Parathyroid adenoma (tissue), 2 donors: ENCODE measurements at regions not wholly inside any gene's neighbourhood (a gene's known extent, or its start where the extent isn't known, plus 50 kb on each side); places are given as distances from the start of the nearest gene placed in this dataset.

Experiments used
- H2AFZ ChIP-seq: fragments of 300-600 bp; sonication (generic); one replicate; pipeline ENCODE4 v1.7.0; 2017; ENCODE audit warnings: antibody characterized with exemption, mild to moderate bottlenecking
- H3K27ac ChIP-seq: fragments of 300-600 bp; sonication (generic); one replicate; pipeline ENCODE4 v1.7.0; 2017
- H3K27me3 ChIP-seq: fragments of 300-600 bp; sonication (generic); one replicate; pipeline ENCODE4 v1.7.0; 2017; ENCODE audit warnings: low read length; ENCODE audit not compliant: control insufficient read depth, insufficient read depth
- H3K36me3 ChIP-seq: fragments of 300-600 bp; sonication (generic); one replicate; pipeline ENCODE4 v1.7.0; 2017; ENCODE audit warnings: low read length; ENCODE audit not compliant: control insufficient read depth, insufficient read depth
- H3K4me1 ChIP-seq: fragments of 300-600 bp; sonication (generic); one replicate; pipeline ENCODE4 v1.7.0; 2017; ENCODE audit warnings: control low read depth
- H3K4me2 ChIP-seq: fragments of 300-600 bp; sonication (generic); one replicate; pipeline ENCODE4 v1.7.0; 2017; ENCODE audit warnings: low read length
- H3K4me3 ChIP-seq: fragments of 300-600 bp; sonication (generic); one replicate; pipeline ENCODE4 v1.7.0; 2017; ENCODE audit warnings: low read depth, low read length
- H3K79me2 ChIP-seq: fragments of 300-600 bp; sonication (generic); one replicate; pipeline ENCODE4 v1.7.0; 2017; ENCODE audit warnings: control low read depth
- H3K9ac ChIP-seq: fragments of 300-600 bp; sonication (generic); one replicate; pipeline ENCODE4 v1.7.0; 2017; ENCODE audit warnings: mild to moderate bottlenecking
- H3K9me3 ChIP-seq: fragments of 300-600 bp; sonication (generic); one replicate; pipeline ENCODE4 v1.7.0; 2017; ENCODE audit warnings: low read length; ENCODE audit not compliant: control insufficient read depth
- CTCF ChIP-seq: fragments of 300-600 bp; sonication (generic); IDR thresholded peaks from one replicate; pipeline ENCODE4 v1.7.0; 2017; ENCODE audit warnings: antibody characterized with exemption, mild to moderate bottlenecking
- donor health status: primary hyperparathyroidism.

GRCh38 chr10:91082447-91082846 is 138.0 kb upstream of the PCGF5 start:
- Histone ChIP-seq H2AFZ (no peak overlapping the region), H3K36me3 (no peaks in the 10 kb centered on the region), H3K9ac (no peak overlapping the region), H3K27ac (no peak overlapping the region), H3K27me3 (no peaks in the 10 kb centered on the region), H3K4me3 (no peak overlapping the region), H3K9me3 (no peaks in the 10 kb centered on the region), H3K4me2 (no peak overlapping the region), H3K4me1 (no peaks in the 10 kb centered on the region), H3K79me2 (no peaks in the 10 kb centered on the region)
- no peak for TF ChIP-seq CTCF

- Histone ChIP-seq H3K4me2 (no peak overlapping the region), H3K4me1 (no peaks in the 10 kb centered on the region), H2AFZ (no peak overlapping the region), H3K9me3 (no peaks in the 10 kb centered on the region), H3K79me2 (no peaks in the 10 kb centered on the region), H3K36me3 (no peaks in the 10 kb centered on the region), H3K4me3 (no peak overlapping the region), H3K27me3 (no peaks in the 10 kb centered on the region), H3K9ac (no peak overlapping the region), H3K27ac (no peak overlapping the region)
- TF ChIP-seq CTCF, result peak; percentile 41
Observed at GRCh38 chr10:91088300-91089140, 131.9 kb upstream of the PCGF5 start.

- H3K27ac ChIP-seq, result no peak overlapping the region
- no peaks in the 10 kb centered on the region for H3K4me1 ChIP-seq
- no peaks in the 10 kb centered on the region for H3K9me3 ChIP-seq
- TF ChIP-seq CTCF, result peak; percentile 25
- no peak overlapping the region for H3K4me3 ChIP-seq
- H3K9ac ChIP-seq, result no peak overlapping the region
- no peak overlapping the region for H2AFZ ChIP-seq
- H3K4me2 ChIP-seq, result no peak overlapping the region
- no peaks in the 10 kb centered on the region for H3K36me3 ChIP-seq
- H3K27me3 ChIP-seq, result no peaks in the 10 kb centered on the region
- H3K79me2 ChIP-seq, result no peaks in the 10 kb centered on the region
Observed at GRCh38 chr10:91090761-91091529, 129.5 kb upstream of the PCGF5 start.

GRCh38 chr10:91091780-91092179 is 128.7 kb upstream of the PCGF5 start:
- no peaks in the 10 kb centered on the region for H3K36me3 ChIP-seq
- H3K4me3 ChIP-seq, result no peak overlapping the region
- TF ChIP-seq CTCF, result no peak
- H3K4me1 ChIP-seq, result no peaks in the 10 kb centered on the region
- no peak overlapping the region for H2AFZ ChIP-seq
- H3K9me3 ChIP-seq, result no peaks in the 10 kb centered on the region
- H3K27me3 ChIP-seq, result no peaks in the 10 kb centered on the region
- H3K79me2 ChIP-seq, result no peaks in the 10 kb centered on the region
- no peak overlapping the region for H3K4me2 ChIP-seq
- no peak overlapping the region for H3K9ac ChIP-seq
- no peak overlapping the region for H3K27ac ChIP-seq
